OCI-LY7 (cell line): ENCODE measurements at regions not wholly inside any gene's neighbourhood (a gene's known extent, or its start where the extent isn't known, plus 50 kb on each side); places are given as distances from the start of the nearest gene placed in this dataset.

Experiments used
- BruUV-seq: library from RNA; stranded (reverse); fragments of 400-500 nt; replicated peaks from 2 replicates; lab custom pipeline; 2021; lab: Mats Ljungman, UMichigan
- CTCF ChIA-PET: fragments of 300-600 bp; sonication (Branson Sonifier 250); formaldehyde crosslinking; loops from one replicate; lab custom pipeline; 2022; ENCODE audit warnings: antibody characterized with exemption; ENCODE audit not compliant: unreplicated experiment; lab: Charles Lee
- POLR2A ChIA-PET: fragments of 300-600 bp; sonication (Branson Sonifier 250); formaldehyde crosslinking; loops from one replicate; lab custom pipeline; 2022; ENCODE audit warnings: antibody characterized with exemption; lab: Charles Lee
- DNase-seq: peaks from one replicate; pipeline ENCODE4 v3.0.0-alpha.2; 2015; ENCODE audit warnings: low spot score
- H2AFZ ChIP-seq: fragments of 200-600 bp; sonication (generic), shearing (Covaris generic); 2 replicates; pipeline ENCODE4 v1.6.1; 2014; ENCODE audit warnings: mild to moderate bottlenecking, antibody characterized with exemption, low read length, moderate library complexity
- H3K27ac ChIP-seq: fragments of 200-600 bp; sonication (generic); 2 replicates; pipeline ENCODE4 v1.5.1; 2014; ENCODE audit warnings: mixed run types, low read depth, mild to moderate bottlenecking, moderate library complexity, low read length, inconsistent platforms; ENCODE audit not compliant: poor library complexity, severe bottlenecking
- H3K36me3 ChIP-seq: fragments of 200-600 bp; sonication (generic); 2 replicates; pipeline ENCODE4 v1.6.1; 2014; ENCODE audit warnings: mild to moderate bottlenecking, antibody characterized with exemption, low read length, moderate library complexity, mixed read lengths; ENCODE audit not compliant: insufficient read depth
- H3K4me1 ChIP-seq: fragments of 200-600 bp; sonication (generic); 2 replicates; pipeline ENCODE4 v1.5.1; 2014; ENCODE audit warnings: mild to moderate bottlenecking, low read length; ENCODE audit not compliant: insufficient read depth, poor library complexity, severe bottlenecking
- H3K4me2 ChIP-seq: fragments of 200-600 bp; sonication (generic); 2 replicates; pipeline ENCODE4 v1.6.1; 2014; ENCODE audit warnings: mild to moderate bottlenecking, low read length
- H3K4me3 ChIP-seq: fragments of 200-600 bp; sonication (generic); 2 replicates; pipeline ENCODE4 v1.5.1; 2014; ENCODE audit warnings: mild to moderate bottlenecking, low read depth, low read length; ENCODE audit not compliant: poor library complexity, severe bottlenecking
- H3K79me2 ChIP-seq: fragments of 200-600 bp; sonication (generic); 2 replicates; pipeline ENCODE4 v1.6.1; 2016; ENCODE audit warnings: low read depth, mild to moderate bottlenecking, low read length, moderate library complexity, mixed read lengths; ENCODE audit not compliant: insufficient read depth
- H3K9me2 ChIP-seq: fragments of 200-600 bp; sonication (generic); 2 replicates; pipeline ENCODE4 v1.6.1; 2016; ENCODE audit warnings: mild to moderate bottlenecking, low read length, mixed read lengths; ENCODE audit not compliant: insufficient read depth
- H3K9me3 ChIP-seq: fragments of 200-600 bp; sonication (generic); 2 replicates; pipeline ENCODE4 v1.6.1; 2014; ENCODE audit warnings: mild to moderate bottlenecking, mixed run types, low read length, mixed read lengths
- H4K20me1 ChIP-seq: fragments of 200-600 bp; sonication (generic); 2 replicates; pipeline ENCODE4 v1.6.1; 2014; ENCODE audit warnings: mild to moderate bottlenecking, antibody characterized with exemption, low read length, moderate library complexity, mixed read lengths; ENCODE audit not compliant: insufficient read depth
- EZH2phosphoT487 ChIP-seq: fragments of 200-600 bp; sonication (generic); IDR thresholded peaks from 2 replicates; pipeline ENCODE4 v1.6.1; 2018; ENCODE audit warnings: low read depth, borderline replicate concordance, mild to moderate bottlenecking, mixed run types, antibody characterized with exemption, low read length, moderate library complexity, mixed read lengths
- intact Hi-C: fragments of 100-400 bp; cut with micrococcal nuclease; formaldehyde crosslinking; loops from one replicate; pipeline ENCODE4 v1.10.0; 2022; ENCODE audit not compliant: unreplicated experiment
- TF ChIP-seq, protein P1 (sequence below): fragments of 200-600 bp; sonication (generic); conservative IDR thresholded peaks from 2 replicates; pipeline ENCODE4 v1.5.1; 2014; ENCODE audit warnings: mild to moderate bottlenecking, antibody characterized with exemption, low read length, moderate library complexity, mixed read lengths

DNA sequence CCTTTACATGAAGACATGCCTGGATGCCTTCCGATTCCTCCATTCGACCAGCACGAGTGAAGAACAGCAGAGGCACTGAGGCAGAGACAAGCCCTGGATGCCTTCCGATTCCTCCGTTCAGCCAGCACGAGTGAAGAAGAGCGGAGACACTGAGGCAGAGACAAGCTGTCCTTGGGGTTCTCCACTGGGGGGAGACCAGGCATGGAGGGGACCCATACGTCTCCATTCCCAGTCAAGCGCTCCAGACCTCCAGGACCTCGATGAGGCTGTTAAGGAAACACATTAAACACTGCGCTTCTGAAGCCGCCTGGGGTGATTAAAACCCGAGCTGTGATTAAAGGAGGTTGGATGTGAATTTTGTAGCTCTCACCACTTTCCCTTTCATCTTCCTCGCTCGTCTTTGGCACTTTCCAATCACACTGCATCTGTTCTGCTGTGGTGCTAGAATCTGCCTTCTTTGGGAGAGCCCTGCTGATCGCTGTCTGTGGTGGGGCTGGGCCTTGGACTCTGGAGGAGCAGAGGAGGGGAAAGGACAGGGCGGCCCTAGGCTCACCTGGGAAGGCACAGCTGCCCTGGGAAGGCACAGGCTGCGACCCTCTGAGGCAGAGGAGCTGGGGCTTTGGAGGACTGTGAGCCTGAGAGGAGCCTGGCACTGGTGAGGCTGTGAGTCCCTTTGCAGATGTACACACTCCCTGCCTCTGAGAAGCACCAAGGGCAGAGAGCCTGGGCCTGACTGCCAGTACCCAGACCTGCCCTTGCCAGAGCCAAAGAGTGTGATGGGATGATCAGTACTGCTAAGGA is 463.1 kb upstream of the HS6ST1 start:
- H3K9me2 ChIP-seq, result no peaks in the 10 kb centered on the region
- no peaks in the 10 kb centered on the region for H3K79me2 ChIP-seq
- TF ChIP-seq, protein P1, sequence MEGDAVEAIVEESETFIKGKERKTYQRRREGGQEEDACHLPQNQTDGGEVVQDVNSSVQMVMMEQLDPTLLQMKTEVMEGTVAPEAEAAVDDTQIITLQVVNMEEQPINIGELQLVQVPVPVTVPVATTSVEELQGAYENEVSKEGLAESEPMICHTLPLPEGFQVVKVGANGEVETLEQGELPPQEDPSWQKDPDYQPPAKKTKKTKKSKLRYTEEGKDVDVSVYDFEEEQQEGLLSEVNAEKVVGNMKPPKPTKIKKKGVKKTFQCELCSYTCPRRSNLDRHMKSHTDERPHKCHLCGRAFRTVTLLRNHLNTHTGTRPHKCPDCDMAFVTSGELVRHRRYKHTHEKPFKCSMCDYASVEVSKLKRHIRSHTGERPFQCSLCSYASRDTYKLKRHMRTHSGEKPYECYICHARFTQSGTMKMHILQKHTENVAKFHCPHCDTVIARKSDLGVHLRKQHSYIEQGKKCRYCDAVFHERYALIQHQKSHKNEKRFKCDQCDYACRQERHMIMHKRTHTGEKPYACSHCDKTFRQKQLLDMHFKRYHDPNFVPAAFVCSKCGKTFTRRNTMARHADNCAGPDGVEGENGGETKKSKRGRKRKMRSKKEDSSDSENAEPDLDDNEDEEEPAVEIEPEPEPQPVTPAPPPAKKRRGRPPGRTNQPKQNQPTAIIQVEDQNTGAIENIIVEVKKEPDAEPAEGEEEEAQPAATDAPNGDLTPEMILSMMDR, result no peak
- no peak for TF ChIP-seq EZH2phosphoT487
- H4K20me1 ChIP-seq, result no peaks in the 10 kb centered on the region
- H3K36me3 ChIP-seq, result no peaks in the 10 kb centered on the region
- H3K4me1 ChIP-seq, result no peaks in the 10 kb centered on the region
- CTCF ChIA-PET, result no interaction called here
- BruUV-seq, result no TSS peak
- H2AFZ ChIP-seq, result no peak overlapping the region
- intact Hi-C loops, result no loop called here
- no peak for DNase-seq
- no peak overlapping the region for H3K27ac ChIP-seq
- POLR2A ChIA-PET, result no interaction called here
- H3K9me3 ChIP-seq, result no peaks in the 10 kb centered on the region
- no peak overlapping the region for H3K4me3 ChIP-seq
- H3K4me2 ChIP-seq, result no peak overlapping the region

DNA sequence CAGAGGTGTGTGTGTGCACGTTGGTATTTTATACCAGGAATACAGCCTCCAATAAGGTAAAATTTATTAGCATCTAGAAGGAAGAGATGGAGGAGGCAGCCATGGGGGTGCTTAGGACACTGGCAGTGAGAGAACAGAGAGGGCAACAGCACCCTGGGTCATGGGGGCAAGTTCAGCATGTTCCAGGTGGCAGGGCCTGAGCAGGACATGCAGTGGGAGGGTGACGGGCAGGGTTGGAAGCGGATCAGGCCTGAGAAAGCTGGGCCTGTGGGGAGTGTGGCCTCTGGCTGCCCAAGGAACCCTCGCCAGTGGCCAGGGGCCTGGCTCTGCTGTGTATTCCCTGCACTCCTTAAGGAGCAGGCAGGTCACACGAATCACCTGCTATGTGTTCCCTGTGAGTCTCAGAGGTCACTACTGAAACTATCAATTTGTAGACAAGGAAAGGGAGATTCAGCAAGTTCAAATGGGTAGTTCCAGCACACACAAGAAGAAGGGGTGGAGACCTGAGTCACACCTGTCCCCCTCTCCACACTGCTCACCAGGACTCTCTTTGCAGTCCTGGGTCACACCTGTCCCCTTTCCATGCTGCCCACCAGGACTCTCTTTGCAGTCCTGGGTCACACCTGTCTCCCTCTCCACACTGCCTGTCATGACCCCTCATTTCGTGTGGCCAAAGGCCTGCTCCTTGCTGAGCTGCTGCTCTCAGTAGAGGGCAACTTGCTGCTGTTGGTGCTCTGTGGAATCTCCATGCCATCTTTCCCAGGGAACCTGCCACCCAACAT is 463.9 kb upstream of the HS6ST1 start:
- no peak overlapping the region for H3K4me2 ChIP-seq
- TF ChIP-seq EZH2phosphoT487, result no peak
- TF ChIP-seq, protein P1, result no peak
- no peaks in the 10 kb centered on the region for H3K9me3 ChIP-seq
- intact Hi-C loops, result no loop called here
- no peaks in the 10 kb centered on the region for H3K9me2 ChIP-seq
- no peak overlapping the region for H3K4me3 ChIP-seq
- no peak overlapping the region for H2AFZ ChIP-seq
- CTCF ChIA-PET, result no interaction called here
- no peaks in the 10 kb centered on the region for H3K4me1 ChIP-seq
- no peaks in the 10 kb centered on the region for H3K36me3 ChIP-seq
- no peaks in the 10 kb centered on the region for H3K79me2 ChIP-seq
- DNase-seq, result no peak
- BruUV-seq, result no TSS peak
- no peak overlapping the region for H3K27ac ChIP-seq
- POLR2A ChIA-PET, result no interaction called here
- H4K20me1 ChIP-seq, result no peaks in the 10 kb centered on the region
